ENCODE measurements at regions not wholly inside any gene's neighbourhood (a gene's known extent, or its start where the extent isn't known, plus 50 kb on each side); places are given as distances from the start of the nearest gene placed in this dataset.

GRCh38 chr3:23076437-23076836 is 126.7 kb upstream of the UBE2E2 start:
- FAIRE-seq (no peak), DNase-seq (ENCODE audit: low read depth in 1 of 2, low spot score in 2 of 2) (no peak)
- no peak overlapping the region for H2BK120ac ChIP-seq (replicated peaks; ENCODE audit: low read depth, low read length)
- CTCF ChIA-PET (ENCODE audit: partially characterized antibody), result no interaction called here
- peaks cover 2 to 17% (median 8%) of the 10 kb centered on the region in 4 experiments for H3K4me1 ChIP-seq (replicated peaks in 1 of 4; ENCODE audit: control insufficient read depth in 3 of 4, insufficient read depth in 4 of 4, low read length in 3 of 4)
- no peak overlapping the region for H2BK12ac ChIP-seq (ENCODE audit: low read depth, low read length)
- no peaks in the 10 kb centered on the region; the same call in 1 of the 2 replicates for H3K23me2 ChIP-seq (ENCODE audit: low read depth, low read length)
- no peaks in the 10 kb centered on the region for H3K79me1 ChIP-seq (ENCODE audit: low read depth, low read length)
- 79% methylated on average over 2 of the region's 2 CpGs; no CpG with 5 or more reads in 1 of the 2 experiments for WGBS, 2 experiments (ENCODE audit: extremely low coverage in 1 of 2, insufficient coverage in 1 of 2, insufficient read length in 1 of 2, insufficient replicate concordance in 2 of 2, low coverage in 1 of 2, low lambda C conversion rate in 2 of 2, missing lambda C conversion rate in 1 of 2)
- no peak overlapping the region for H2AK5ac ChIP-seq (ENCODE audit: low read depth, low read length)
- no peak overlapping the region for H2BK15ac ChIP-seq (ENCODE audit: low read length)
- H3K9me3 ChIP-seq (ENCODE audit: insufficient read depth in 2 of 2, low read depth in 1 of 2, low read length in 1 of 2), result no peaks in the 10 kb centered on the region
- H3K79me2 ChIP-seq (ENCODE audit: control insufficient read depth in 1 of 2, insufficient read depth in 2 of 2, low read length in 2 of 2), result no peaks in the 10 kb centered on the region
- H3K56ac ChIP-seq (replicated peaks; ENCODE audit: insufficient read length, low read depth, low read length), result no peak overlapping the region
- no peak overlapping the region for H3K23ac ChIP-seq (ENCODE audit: insufficient read length)
- H2BK5ac ChIP-seq (ENCODE audit: low read depth, low read length), result no peak overlapping the region
- no peak overlapping the region for H3K4me3 ChIP-seq (ENCODE audit: extremely low read depth in 1 of 4, insufficient read depth in 2 of 4, low read depth in 3 of 4, low read length in 4 of 4)
- no peak overlapping the region for H3K27ac ChIP-seq (ENCODE audit: low read depth, low read length)
- no peak overlapping the region for H4K8ac ChIP-seq (ENCODE audit: extremely low read depth, insufficient read depth, low read length)
- no peak overlapping the region for H3K18ac ChIP-seq (ENCODE audit: extremely low read depth, low read length)
- H4K20me1 ChIP-seq (replicated peaks in 1 of 2; ENCODE audit: control insufficient read depth in 1 of 2, insufficient read depth in 2 of 2, low read length in 2 of 2), result no peaks in the 10 kb centered on the region
- H3K27me3 ChIP-seq (replicated peaks in 1 of 4; ENCODE audit: control insufficient read depth in 3 of 4, extremely low read depth in 1 of 4, insufficient read depth in 3 of 4, low read length in 3 of 4), result no peaks in the 10 kb centered on the region
- no peak overlapping the region for H3K4me2 ChIP-seq (ENCODE audit: insufficient read depth in 1 of 2, low read depth in 2 of 2, low read length in 2 of 2)
- no peak overlapping the region for H2AFZ ChIP-seq (ENCODE audit: low read length)
- no peak overlapping the region for H3K9ac ChIP-seq (replicated peaks in 1 of 4; ENCODE audit: extremely low read depth in 1 of 4, low read depth in 3 of 4, low read length in 3 of 4)
- no peak overlapping the region for H3K14ac ChIP-seq (ENCODE audit: insufficient read length)
- H3K36me3 ChIP-seq (ENCODE audit: control insufficient read depth in 2 of 4, insufficient read depth in 4 of 4, low read length in 3 of 4), result no peaks in the 10 kb centered on the region
- H4K91ac ChIP-seq (replicated peaks; ENCODE audit: insufficient read length, low read length), result no peak overlapping the region
- POLR2A ChIA-PET (ENCODE audit: partially characterized antibody), result no interaction called here
- H2BK20ac ChIP-seq (ENCODE audit: low read length), result no peak overlapping the region
- H3K4ac ChIP-seq (replicated peaks; ENCODE audit: insufficient read length, low read depth, low read length), result no peak overlapping the region
- no peak overlapping the region for H4K5ac ChIP-seq (ENCODE audit: insufficient read length, low read depth, low read length)
- TF ChIP-seq CTBP2 (IDR thresholded peaks at IDR 0.05; ENCODE audit: borderline replicate concordance, insufficient read depth, insufficient read length, low read length) (no peak), YY1 (IDR thresholded peaks at IDR 0.05; ENCODE audit: low read depth, low read length) (no peak), RBBP5 (IDR thresholded peaks at IDR 0.05; ENCODE audit: borderline replicate concordance, low read depth, low read length) (no peak), TBP (IDR thresholded peaks at IDR 0.05; ENCODE audit: low read depth, low read length) (no peak), SIRT6 (IDR thresholded peaks at IDR 0.05; ENCODE audit: low read length) (no peak), KDM5A (IDR thresholded peaks at IDR 0.05; ENCODE audit: low read length) (no peak), RAD21 (IDR thresholded peaks at IDR 0.05 in 1 of 2, conservative IDR thresholded peaks at IDR 0.05 in 1 of 2; ENCODE audit: low read depth in 2 of 2, low read length in 2 of 2) (no peak), KDM4A (IDR thresholded peaks at IDR 0.05; ENCODE audit: low read depth, low read length, severe bottlenecking) (no peak), RFX5 (IDR thresholded peaks at IDR 0.05; ENCODE audit: borderline replicate concordance, low read depth, low read length) (no peak), TCF12 (IDR thresholded peaks at IDR 0.05; ENCODE audit: low read depth, low read length) (no peak), POU5F1 (IDR thresholded peaks at IDR 0.05; ENCODE audit: low read depth, low read length) (no peak)
- TF ChIP-seq, protein P1, sequence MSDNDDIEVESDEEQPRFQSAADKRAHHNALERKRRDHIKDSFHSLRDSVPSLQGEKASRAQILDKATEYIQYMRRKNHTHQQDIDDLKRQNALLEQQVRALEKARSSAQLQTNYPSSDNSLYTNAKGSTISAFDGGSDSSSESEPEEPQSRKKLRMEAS (IDR thresholded peaks at IDR 0.05), result no peak

Measured in H1 (cell line).